ENCODE measurements at regions not wholly inside any gene's neighbourhood (a gene's known extent, or its start where the extent isn't known, plus 50 kb on each side); places are given as distances from the start of the nearest gene placed in this dataset.
A peak's percentile ranks its signal among the peaks of the same experiment; 100 is the strongest.

GRCh38 chr4:15349965-15350364 is 77.9 kb upstream of the C1QTNF7 start:
- intact Hi-C loops (cut with DNase I), result no loop called here
- H3K27me3 ChIP-seq, result no peaks in the 10 kb centered on the region
- no peak overlapping the region for H3K27ac ChIP-seq
- no peaks in the 10 kb centered on the region for H3K4me1 ChIP-seq
- no peaks in the 10 kb centered on the region for H3K9me3 ChIP-seq
- TF ChIP-seq, protein P1, sequence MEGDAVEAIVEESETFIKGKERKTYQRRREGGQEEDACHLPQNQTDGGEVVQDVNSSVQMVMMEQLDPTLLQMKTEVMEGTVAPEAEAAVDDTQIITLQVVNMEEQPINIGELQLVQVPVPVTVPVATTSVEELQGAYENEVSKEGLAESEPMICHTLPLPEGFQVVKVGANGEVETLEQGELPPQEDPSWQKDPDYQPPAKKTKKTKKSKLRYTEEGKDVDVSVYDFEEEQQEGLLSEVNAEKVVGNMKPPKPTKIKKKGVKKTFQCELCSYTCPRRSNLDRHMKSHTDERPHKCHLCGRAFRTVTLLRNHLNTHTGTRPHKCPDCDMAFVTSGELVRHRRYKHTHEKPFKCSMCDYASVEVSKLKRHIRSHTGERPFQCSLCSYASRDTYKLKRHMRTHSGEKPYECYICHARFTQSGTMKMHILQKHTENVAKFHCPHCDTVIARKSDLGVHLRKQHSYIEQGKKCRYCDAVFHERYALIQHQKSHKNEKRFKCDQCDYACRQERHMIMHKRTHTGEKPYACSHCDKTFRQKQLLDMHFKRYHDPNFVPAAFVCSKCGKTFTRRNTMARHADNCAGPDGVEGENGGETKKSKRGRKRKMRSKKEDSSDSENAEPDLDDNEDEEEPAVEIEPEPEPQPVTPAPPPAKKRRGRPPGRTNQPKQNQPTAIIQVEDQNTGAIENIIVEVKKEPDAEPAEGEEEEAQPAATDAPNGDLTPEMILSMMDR (IDR thresholded peaks at IDR 0.05), result no peak
- H3K4me3 ChIP-seq, result no peak overlapping the region
- DNase-seq (no peak), ATAC-seq (no peak)
- no peaks in the 10 kb centered on the region for H3K36me3 ChIP-seq

GRCh38 chr4:15352524-15352923 is 75.3 kb upstream of the C1QTNF7 start:
- DNase-seq (no peak), ATAC-seq (peak; percentile 41)
- H3K36me3 ChIP-seq, result no peaks in the 10 kb centered on the region
- no peaks in the 10 kb centered on the region for H3K9me3 ChIP-seq
- H3K27ac ChIP-seq, result no peak overlapping the region
- intact Hi-C loops (cut with DNase I), result no loop called here
- no peaks in the 10 kb centered on the region for H3K27me3 ChIP-seq
- TF ChIP-seq, protein P1 (IDR thresholded peaks at IDR 0.05), result no peak
- no peaks in the 10 kb centered on the region for H3K4me1 ChIP-seq
- H3K4me3 ChIP-seq, result no peak overlapping the region

DNA sequence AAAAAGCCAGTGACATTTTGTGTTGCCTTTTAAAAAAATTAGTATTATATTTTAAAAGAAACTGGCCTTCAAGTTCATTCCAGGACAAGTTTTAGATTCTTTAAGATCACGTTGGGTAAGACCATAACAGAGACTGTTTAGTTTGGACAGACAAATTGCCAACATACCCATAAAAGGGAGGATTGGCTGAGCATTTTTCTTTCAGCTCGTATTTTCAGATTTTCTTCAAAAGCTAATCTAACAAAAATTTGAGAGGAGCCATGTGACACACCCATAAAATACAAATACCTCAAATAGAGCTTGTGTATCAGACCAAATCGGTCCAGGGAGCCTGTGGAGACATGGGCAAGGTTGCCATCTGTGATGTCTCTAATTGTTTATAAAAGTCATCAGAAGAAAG is 74.6 kb upstream of the C1QTNF7 start:
- H3K4me1 ChIP-seq, result no peaks in the 10 kb centered on the region
- no peak for ATAC-seq
- TF ChIP-seq, protein P1 (IDR thresholded peaks at IDR 0.05), result no peak

DNA sequence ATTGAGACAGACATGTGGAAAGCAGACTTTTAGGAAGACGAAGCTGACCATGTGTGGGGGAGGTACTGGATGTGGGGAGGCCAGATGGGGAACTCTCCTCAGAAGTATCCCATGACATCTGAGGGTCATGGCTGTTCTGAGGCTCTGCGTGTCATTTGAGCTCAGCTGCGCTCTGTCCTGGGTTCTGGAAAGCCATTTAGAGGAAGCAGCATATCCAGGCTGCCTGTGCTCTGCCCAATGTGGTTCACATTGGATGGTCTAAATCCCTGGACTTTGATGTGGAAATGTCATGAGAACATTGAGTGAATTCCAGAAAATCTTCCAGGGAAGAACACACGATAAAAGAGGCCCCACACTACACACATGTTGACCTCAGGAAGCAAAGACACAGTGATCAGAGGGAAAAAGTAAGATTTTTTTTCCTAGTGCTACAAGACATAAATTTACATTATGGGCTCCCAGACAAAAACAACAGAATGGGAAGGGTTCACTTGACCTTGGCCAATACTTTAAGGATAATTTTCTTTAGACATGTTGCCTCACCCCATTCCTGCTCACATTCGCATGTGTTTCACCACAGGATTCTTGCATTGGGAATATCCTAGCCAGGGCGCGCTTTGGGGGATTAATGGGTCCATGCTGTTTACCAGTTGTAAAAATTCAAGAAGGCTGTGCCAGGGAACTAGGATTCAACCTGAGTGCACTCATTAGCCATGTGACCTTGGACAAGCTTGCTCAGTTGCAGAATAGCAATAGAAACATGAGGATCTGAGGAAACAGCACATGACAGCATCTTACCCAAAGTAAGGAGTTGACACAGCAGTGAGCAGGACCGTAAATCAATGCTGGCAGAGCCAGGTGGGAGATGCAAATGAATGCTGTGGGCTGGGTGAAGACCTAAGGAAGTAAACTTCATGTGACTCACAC is 73.2 kb upstream of the C1QTNF7 start:
- TF ChIP-seq, protein P1 (IDR thresholded peaks at IDR 0.05), result no peak
- DNase-seq (no peak), ATAC-seq (no peak)
- H3K9me3 ChIP-seq, result no peaks in the 10 kb centered on the region
- intact Hi-C loops (cut with DNase I), result no loop called here
- no peaks in the 10 kb centered on the region for H3K4me1 ChIP-seq
- no peaks in the 10 kb centered on the region for H3K36me3 ChIP-seq
- H3K27ac ChIP-seq, result no peak overlapping the region
- no peak overlapping the region for H3K4me3 ChIP-seq
- H3K27me3 ChIP-seq, result no peaks in the 10 kb centered on the region

More for the DNA sequence above, 74.6 kb upstream of the C1QTNF7 start:
- H3K36me3 ChIP-seq, result no peaks in the 10 kb centered on the region
- H3K9me3 ChIP-seq, result no peaks in the 10 kb centered on the region
- intact Hi-C loops (cut with DNase I), result no loop called here
- no peak overlapping the region for H3K27ac ChIP-seq
- H3K27me3 ChIP-seq, result no peaks in the 10 kb centered on the region
- no peak overlapping the region for H3K4me3 ChIP-seq
- DNase-seq, result no peak

GRCh38 chr4:15361529-15361928 is 66.3 kb upstream of the C1QTNF7 start:
- Histone ChIP-seq H3K27ac (no peak overlapping the region), H3K4me1 (no peaks in the 10 kb centered on the region), H3K4me3 (no peak overlapping the region), H3K36me3 (no peaks in the 10 kb centered on the region), H3K9me3 (no peaks in the 10 kb centered on the region), H3K27me3 (no peaks in the 10 kb centered on the region)
- intact Hi-C loops (cut with DNase I), result no loop called here
- ATAC-seq, result no peak
- TF ChIP-seq, protein P1 (IDR thresholded peaks at IDR 0.05), result no peak
- no peak for DNase-seq

Data from left lung (tissue), 4 donors.